Astrocyte of the spinal cord (primary cell): ENCODE measurements at regions not wholly inside any gene's neighbourhood (a gene's known extent, or its start where the extent isn't known, plus 50 kb on each side); places are given as distances from the start of the nearest gene placed in this dataset.
A peak's percentile ranks its signal among the peaks of the same experiment; 100 is the strongest.

ENCODE experiments used
- DNase-seq: peaks from one replicate; pipeline ENCODE4 v3.0.0; 2011; ENCODE audit warnings: low read depth, low spot score
- H3K4me3 ChIP-seq: 2 replicates; pipeline ENCODE4 v1.5.1; 2011; ENCODE audit warnings: low read depth, mild to moderate bottlenecking, low read length, moderate library complexity
- CTCF ChIP-seq: IDR thresholded peaks from 2 replicates; pipeline ENCODE4 v1.5.1; 2012; ENCODE audit warnings: low read depth, mild to moderate bottlenecking, low read length, inconsistent platforms
- in situ Hi-C: cut with HindIII; loops from 2 replicates; pipeline ENCODE4 v1.10.0; 2017; ENCODE audit warnings: low sequenced_read_pairs

- no peak for DNase-seq
- TF ChIP-seq CTCF, result no peak
- no peak overlapping the region for H3K4me3 ChIP-seq
- in situ Hi-C loops, result no loop called here
Measured at GRCh38 chr2:79428745-79429144, 84.1 kb upstream of the CTNNA2 start.

GRCh38 chr2:79414690-79415089 lies 98.2 kb upstream of the CTNNA2 start:
- no peak for TF ChIP-seq CTCF
- in situ Hi-C loops, result no loop called here
- DNase-seq, result no peak
- no peak overlapping the region for H3K4me3 ChIP-seq

DNA sequence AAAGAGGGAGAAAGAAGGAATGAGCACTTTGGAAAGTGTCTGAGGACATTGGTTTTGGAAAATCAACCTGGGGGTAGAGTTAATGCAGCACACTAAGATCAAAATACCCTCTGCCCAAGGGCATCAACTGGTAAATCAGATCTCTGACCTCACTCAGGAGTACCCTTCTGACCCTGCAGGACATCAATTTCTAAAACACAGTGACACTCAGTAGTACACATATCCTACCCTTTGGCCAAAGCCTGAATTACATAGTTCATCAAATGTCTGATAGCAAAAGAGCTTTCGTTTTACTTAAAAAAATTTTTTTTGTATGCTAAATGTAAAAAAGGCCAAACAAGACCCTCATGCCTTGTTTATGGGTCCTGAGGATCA lies 118.4 kb upstream of the CTNNA2 start:
- DNase-seq, result no peak
- TF ChIP-seq CTCF, result no peak
- in situ Hi-C loops, result no loop called here
- no peak overlapping the region for H3K4me3 ChIP-seq

DNA sequence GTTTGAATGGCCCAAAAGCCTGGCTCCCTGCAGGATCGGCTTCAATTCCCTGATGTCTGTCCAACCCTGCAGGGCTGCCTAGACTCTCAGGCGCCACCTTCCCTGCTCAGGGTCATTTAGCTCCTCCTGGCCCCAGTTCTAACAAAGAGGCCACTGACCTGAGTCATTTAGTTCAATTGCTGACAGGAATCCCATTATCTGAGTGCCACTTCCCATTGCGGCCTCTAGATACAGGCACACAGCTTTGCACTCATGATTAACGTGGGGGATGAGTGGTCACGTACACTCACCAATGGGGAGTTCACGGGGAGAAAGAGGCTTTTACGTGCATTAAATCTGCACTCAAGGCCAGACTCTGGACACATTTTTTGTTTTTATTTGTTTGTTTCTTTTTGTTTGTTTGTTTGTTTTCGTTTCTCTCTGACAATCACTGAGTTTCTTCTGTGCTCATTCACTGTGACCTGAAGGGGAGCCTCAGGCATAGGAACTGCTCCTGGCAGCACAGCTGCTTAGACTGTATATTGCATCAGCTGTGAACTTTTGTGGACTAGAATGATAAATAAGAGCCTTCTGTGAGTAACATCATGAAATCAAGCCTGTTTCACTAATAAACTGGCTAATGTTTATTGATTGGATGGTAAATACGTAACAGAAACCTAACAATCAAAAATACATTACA lies 118.9 kb upstream of the CTNNA2 start:
- H3K4me3 ChIP-seq, result no peak overlapping the region
- DNase-seq, result peak; percentile 5
- in situ Hi-C loops, result no loop called here
- no peak for TF ChIP-seq CTCF

- no peak for TF ChIP-seq CTCF
- H3K4me3 ChIP-seq, result no peak overlapping the region
- in situ Hi-C loops, result no loop called here
- no peak for DNase-seq
Measured at GRCh38 chr2:79393107-79393685, 119.7 kb upstream of the CTNNA2 start.

GRCh38 chr2:79389481-79389880 lies 123.4 kb upstream of the CTNNA2 start:
- H3K4me3 ChIP-seq, result no peak overlapping the region
- no peak for TF ChIP-seq CTCF
- DNase-seq, result no peak
- in situ Hi-C loops, result no loop called here
